NB4 (cell line): ENCODE measurements at regions not wholly inside any gene's neighbourhood (a gene's known extent, or its start where the extent isn't known, plus 50 kb on each side); places are given as distances from the start of the nearest gene placed in this dataset.
A peak's percentile ranks its signal among the peaks of the same experiment; 100 is the strongest.

ENCODE experiments used
- DNase-seq: peaks from one replicate; pipeline ENCODE4 v3.0.0; 2010; ENCODE audit warnings: low read depth
- H3K4me3 ChIP-seq: one replicate; pipeline ENCODE4 v1.5.1; 2011; ENCODE audit warnings: mild to moderate bottlenecking, low read depth, low read length, moderate library complexity
- MYC ChIP-seq: IDR thresholded peaks from 2 replicates; pipeline ENCODE4 v1.6.1; 2011; ENCODE audit warnings: low read depth, low read length
- POLR2A ChIP-seq: IDR thresholded peaks from 2 replicates; pipeline ENCODE4 v1.6.1; 2011; ENCODE audit warnings: mild to moderate bottlenecking; ENCODE audit not compliant: insufficient read length; ENCODE audit errors: extremely low read depth
- TF ChIP-seq, protein P1 (sequence below): IDR thresholded peaks from one replicate; pipeline ENCODE4 v1.5.1; 2012; ENCODE audit warnings: low read depth, low read length
- TF ChIP-seq, protein P2 (sequence below): IDR thresholded peaks from 2 replicates; pipeline ENCODE4 v1.6.1; 2011; ENCODE audit warnings: low read depth, low read length

GRCh38 chrX:77143907-77144306 lies 303.3 kb upstream of the FGF16 start:
- TF ChIP-seq, protein P1, sequence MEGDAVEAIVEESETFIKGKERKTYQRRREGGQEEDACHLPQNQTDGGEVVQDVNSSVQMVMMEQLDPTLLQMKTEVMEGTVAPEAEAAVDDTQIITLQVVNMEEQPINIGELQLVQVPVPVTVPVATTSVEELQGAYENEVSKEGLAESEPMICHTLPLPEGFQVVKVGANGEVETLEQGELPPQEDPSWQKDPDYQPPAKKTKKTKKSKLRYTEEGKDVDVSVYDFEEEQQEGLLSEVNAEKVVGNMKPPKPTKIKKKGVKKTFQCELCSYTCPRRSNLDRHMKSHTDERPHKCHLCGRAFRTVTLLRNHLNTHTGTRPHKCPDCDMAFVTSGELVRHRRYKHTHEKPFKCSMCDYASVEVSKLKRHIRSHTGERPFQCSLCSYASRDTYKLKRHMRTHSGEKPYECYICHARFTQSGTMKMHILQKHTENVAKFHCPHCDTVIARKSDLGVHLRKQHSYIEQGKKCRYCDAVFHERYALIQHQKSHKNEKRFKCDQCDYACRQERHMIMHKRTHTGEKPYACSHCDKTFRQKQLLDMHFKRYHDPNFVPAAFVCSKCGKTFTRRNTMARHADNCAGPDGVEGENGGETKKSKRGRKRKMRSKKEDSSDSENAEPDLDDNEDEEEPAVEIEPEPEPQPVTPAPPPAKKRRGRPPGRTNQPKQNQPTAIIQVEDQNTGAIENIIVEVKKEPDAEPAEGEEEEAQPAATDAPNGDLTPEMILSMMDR = no peak
- TF ChIP-seq, protein P2, sequence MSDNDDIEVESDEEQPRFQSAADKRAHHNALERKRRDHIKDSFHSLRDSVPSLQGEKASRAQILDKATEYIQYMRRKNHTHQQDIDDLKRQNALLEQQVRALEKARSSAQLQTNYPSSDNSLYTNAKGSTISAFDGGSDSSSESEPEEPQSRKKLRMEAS = no peak
- no peak for TF ChIP-seq POLR2A
- no peak for TF ChIP-seq MYC

GRCh38 chrX:77160301-77160700 lies 286.9 kb upstream of the FGF16 start:
- DNase-seq = peak; percentile 15
- TF ChIP-seq POLR2A (no peak), MYC (no peak)
- TF ChIP-seq, protein P2 = no peak
- TF ChIP-seq, protein P1 = peak; percentile 43
- no peak overlapping the region for H3K4me3 ChIP-seq

More at GRCh38 chrX:77143907-77144306, 303.3 kb upstream of the FGF16 start:
- no peak for DNase-seq
- no peak overlapping the region for H3K4me3 ChIP-seq

- no peak overlapping the region for H3K4me3 ChIP-seq
- TF ChIP-seq MYC (no peak), POLR2A (no peak)
- TF ChIP-seq, protein P1 = no peak
- TF ChIP-seq, protein P2 = no peak
- no peak for DNase-seq
Measured at GRCh38 chrX:77162777-77163176, 284.4 kb upstream of the FGF16 start.

GRCh38 chrX:77167993-77168392 lies 279.2 kb upstream of the FGF16 start:
- TF ChIP-seq POLR2A (no peak), MYC (no peak)
- TF ChIP-seq, protein P2 = no peak
- TF ChIP-seq, protein P1 = no peak
- peak; percentile 52 for DNase-seq
- H3K4me3 ChIP-seq = no peak overlapping the region

DNA sequence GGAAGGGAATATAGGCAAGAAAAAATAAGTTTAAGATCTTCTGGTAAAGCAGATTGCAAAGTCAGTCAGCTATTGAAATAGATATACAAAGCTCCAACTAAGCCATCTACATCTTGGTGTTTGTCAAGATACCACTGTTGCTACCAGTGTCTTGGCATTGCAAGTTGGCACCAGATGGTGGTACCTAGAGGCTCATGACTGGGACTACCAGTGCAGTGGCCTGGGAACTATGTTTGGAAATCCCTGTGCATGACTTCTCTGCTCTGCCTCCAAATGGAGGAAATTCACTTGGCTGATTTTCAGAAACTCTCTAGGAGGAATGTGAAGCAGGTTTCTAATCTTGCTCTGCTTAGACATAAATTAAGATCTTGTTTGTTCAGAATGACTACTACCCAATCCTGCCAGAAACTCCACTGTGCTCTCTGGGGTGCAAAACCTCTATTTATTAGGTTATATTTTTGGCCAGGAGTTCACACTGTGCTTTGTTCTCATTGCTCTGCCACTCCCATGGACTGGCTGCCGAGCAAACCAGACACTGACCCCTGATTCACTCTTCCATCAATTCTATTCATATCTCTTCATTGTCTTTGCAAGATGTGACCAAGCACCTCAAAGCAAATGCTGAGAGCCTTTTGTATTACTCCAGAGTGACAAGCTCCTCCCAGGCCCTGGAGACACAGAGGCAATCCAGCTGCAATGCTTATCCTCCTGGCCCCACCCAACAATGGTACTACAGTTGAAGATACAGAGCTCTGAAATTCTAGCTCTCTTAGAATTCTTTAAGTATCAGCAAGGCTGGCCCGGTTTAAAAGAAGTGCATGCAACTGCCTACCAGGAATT lies 272.3 kb upstream of the FGF16 start:
- TF ChIP-seq, protein P2 = no peak
- TF ChIP-seq POLR2A (no peak), MYC (no peak)
- TF ChIP-seq, protein P1 = no peak
- H3K4me3 ChIP-seq = no peak overlapping the region
- DNase-seq = no peak
